ENCODE measurements at regions not wholly inside any gene's neighbourhood (a gene's known extent, or its start where the extent isn't known, plus 50 kb on each side); places are given as distances from the start of the nearest gene placed in this dataset.
"Not testable (repeated sequence)": the region's sequence is repeated elsewhere in the genome, so short reads cannot be mapped to it uniquely, and the experiment has no call there.

DNA sequence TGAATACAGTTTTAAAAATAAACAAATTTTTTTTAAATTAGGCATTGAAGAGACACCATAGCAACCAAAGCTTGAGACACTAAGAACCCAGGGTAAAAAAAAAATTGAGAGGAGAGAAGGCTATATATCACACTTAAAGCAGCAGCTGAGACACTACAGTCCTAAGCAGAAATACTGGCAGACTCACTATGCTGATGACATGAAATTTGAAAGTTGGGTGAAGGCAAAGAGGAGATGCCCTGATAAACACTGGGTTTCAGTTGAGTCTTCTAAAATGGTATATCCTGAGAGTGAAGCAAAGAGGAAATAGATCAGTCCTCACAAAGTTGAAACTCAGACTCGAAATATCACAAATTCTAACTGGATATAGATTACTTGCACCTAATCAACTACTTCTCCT lies 419.9 kb upstream of the CDH9 start:
- Histone ChIP-seq H3K4me1 (ENCODE audit: insufficient read depth, low read length) (no peaks in the 10 kb centered on the region), H3K36me3 (ENCODE audit: insufficient read depth, low read length) (no peaks in the 10 kb centered on the region), H3K4me3 (ENCODE audit: low read length) (no peak overlapping the region), H3K27me3 (ENCODE audit: insufficient read depth, low read length) (no peaks in the 10 kb centered on the region), H2AFZ (ENCODE audit: low read depth, low read length) (no peak overlapping the region), H3K9me3 (ENCODE audit: low read length) (no peaks in the 10 kb centered on the region)

DNA sequence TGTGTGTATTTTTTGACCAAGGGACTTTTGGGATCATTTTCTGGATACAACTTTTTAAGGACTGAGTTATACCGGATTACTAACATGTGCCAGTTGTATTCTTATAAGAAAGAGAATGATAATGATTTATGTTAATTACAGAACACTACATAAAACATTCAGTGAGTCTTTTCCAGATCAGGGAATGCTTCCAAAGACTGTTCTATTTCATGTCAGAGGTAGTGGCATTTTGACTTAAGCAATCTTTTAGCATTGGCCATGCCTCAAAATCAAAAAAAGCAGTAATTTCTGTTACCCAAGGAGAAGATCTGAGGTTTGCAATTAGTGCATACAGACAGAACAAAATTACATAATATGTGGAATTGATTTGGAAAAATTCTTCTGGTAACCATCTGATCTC lies 413.0 kb upstream of the CDH9 start:
- Histone ChIP-seq H3K4me1 (ENCODE audit: insufficient read depth, low read length) (no peaks in the 10 kb centered on the region), H3K9me3 (ENCODE audit: low read length) (no peaks in the 10 kb centered on the region), H3K27me3 (ENCODE audit: insufficient read depth, low read length) (no peaks in the 10 kb centered on the region), H2AFZ (ENCODE audit: low read depth, low read length) (no peak overlapping the region), H3K4me3 (ENCODE audit: low read length) (no peak overlapping the region), H3K36me3 (ENCODE audit: insufficient read depth, low read length) (no peaks in the 10 kb centered on the region)

DNA sequence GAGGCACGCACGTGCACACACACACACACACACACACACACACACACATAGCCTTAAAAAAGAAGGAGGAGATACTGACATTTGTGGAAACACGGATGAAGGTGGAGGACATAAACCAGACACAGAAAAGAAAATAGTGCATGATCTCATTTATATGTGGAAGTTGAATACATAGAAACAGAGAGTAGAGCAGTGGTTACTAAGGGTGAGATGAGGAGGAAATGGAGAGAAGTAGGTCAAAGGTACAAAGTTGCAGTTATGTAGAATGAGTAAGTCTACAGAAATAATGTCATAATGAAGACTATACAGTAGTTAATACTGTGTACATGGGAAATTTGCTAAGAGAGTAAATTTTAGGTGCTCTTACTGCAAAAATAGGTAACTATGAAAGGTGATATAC lies 412.2 kb upstream of the CDH9 start:
- Histone ChIP-seq H3K4me3 (ENCODE audit: low read length) (no peak overlapping the region), H3K36me3 (ENCODE audit: insufficient read depth, low read length) (no peaks in the 10 kb centered on the region), H3K9me3 (ENCODE audit: low read length) (no peaks in the 10 kb centered on the region), H3K4me1 (ENCODE audit: insufficient read depth, low read length) (no peaks in the 10 kb centered on the region), H3K27me3 (ENCODE audit: insufficient read depth, low read length) (no peaks in the 10 kb centered on the region), H2AFZ (ENCODE audit: low read depth, low read length) (no peak overlapping the region)

DNA sequence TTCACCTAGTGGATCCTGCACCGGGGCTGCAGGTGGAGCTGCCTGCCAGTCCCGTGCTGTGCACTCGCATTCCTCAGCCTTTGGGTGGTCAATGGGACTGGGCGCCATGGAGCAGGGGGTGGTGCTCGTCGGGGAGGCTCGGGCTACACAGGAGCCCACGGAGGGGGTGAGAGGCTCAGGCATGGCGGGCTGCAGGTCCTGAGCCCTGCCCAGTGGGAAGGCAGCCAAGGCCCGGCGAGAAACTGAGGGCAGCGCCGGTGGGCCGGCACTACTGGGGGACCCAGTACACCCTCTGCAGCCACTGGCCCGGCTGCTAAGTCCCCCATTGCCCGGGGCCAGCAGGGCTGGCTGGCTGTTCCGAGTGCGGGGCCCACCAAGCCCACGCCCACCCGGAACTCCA lies 401.0 kb upstream of the CDH9 start:
- not testable (repeated sequence) for H3K27me3 ChIP-seq (ENCODE audit: insufficient read depth, low read length); H2AFZ ChIP-seq (ENCODE audit: low read depth, low read length); H3K4me1 ChIP-seq (ENCODE audit: insufficient read depth, low read length); H3K36me3 ChIP-seq (ENCODE audit: insufficient read depth, low read length); H3K4me3 ChIP-seq (ENCODE audit: low read length); H3K9me3 ChIP-seq (ENCODE audit: low read length)

DNA sequence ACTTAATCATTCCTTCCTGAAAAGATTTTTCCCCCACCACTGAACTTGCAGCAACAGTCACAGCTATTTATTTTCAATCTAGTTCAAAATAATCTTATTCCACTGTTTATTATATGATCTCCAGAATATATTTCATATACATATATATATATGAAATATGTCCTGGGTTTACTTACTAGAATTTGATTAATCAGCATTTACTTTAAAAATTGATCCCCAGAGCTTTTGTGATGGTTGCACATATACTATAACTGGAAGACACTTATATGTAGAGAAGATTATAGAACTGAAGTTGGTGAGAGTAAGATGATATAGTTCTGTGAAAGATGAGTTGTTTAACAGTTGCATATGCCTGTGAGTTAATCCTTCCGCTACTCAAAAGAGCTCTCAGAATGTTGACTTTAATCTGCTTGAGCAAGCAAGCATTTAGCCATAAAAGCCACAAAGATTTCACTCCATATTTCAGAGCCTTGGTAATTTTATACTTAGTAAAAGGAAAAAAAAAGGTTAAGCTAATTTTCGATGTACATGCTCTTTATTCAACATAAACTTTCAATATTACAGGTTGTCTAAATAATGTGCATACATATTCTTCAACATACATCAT lies 399.3 kb upstream of the CDH9 start:
- Histone ChIP-seq H2AFZ (ENCODE audit: low read depth, low read length) (no peak overlapping the region), H3K36me3 (ENCODE audit: insufficient read depth, low read length) (no peaks in the 10 kb centered on the region), H3K4me3 (ENCODE audit: low read length) (no peak overlapping the region), H3K4me1 (ENCODE audit: insufficient read depth, low read length) (no peaks in the 10 kb centered on the region), H3K9me3 (ENCODE audit: low read length) (no peaks in the 10 kb centered on the region), H3K27me3 (ENCODE audit: insufficient read depth, low read length) (no peaks in the 10 kb centered on the region)

DNA sequence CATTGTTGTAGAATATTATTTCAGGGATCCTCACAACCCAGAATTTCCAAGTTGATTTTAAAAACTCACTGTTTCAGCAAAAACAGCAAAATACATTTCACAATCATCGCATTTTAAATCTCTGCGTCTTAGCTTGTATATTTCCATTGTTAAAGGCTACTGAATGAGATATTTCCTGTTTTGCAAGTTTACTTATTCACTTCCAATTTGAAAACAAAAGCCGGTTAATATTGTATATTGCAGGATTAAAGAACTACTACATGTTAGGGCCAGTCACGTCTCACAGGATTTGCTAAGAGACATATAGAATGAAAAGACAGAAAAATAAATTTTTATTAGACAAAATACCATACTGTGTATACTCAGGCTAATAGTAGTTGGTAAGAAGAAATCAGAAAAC lies 395.9 kb upstream of the CDH9 start:
- Histone ChIP-seq H2AFZ (ENCODE audit: low read depth, low read length) (no peak overlapping the region), H3K27me3 (ENCODE audit: insufficient read depth, low read length) (no peaks in the 10 kb centered on the region), H3K4me1 (ENCODE audit: insufficient read depth, low read length) (no peaks in the 10 kb centered on the region), H3K9me3 (ENCODE audit: low read length) (no peaks in the 10 kb centered on the region), H3K36me3 (ENCODE audit: insufficient read depth, low read length) (no peaks in the 10 kb centered on the region), H3K4me3 (ENCODE audit: low read length) (no peak overlapping the region)

DNA sequence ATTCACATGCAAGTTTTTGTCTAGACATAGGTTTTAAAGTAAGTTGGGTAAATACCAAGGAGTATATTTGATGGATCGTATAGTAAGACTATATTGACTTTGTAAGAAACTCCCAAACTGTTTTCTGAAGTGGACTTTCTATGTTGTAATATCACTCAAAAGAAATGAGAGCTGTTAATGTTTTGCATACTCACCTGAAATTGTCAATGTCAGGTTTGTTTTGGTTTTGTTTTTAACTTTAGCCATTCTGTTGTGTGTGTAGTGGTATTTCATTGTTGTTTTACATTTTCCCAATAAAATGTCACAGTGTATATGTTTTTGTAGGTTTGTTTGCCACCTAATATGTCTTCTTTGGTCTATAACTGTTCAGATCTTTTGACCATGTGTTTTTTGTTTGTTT lies 375.7 kb upstream of the CDH9 start:
- no peaks in the 10 kb centered on the region for H3K27me3 ChIP-seq (ENCODE audit: insufficient read depth, low read length)
- no peak overlapping the region for H2AFZ ChIP-seq (ENCODE audit: low read depth, low read length)
- no peaks in the 10 kb centered on the region for H3K36me3 ChIP-seq (ENCODE audit: insufficient read depth, low read length)
- H3K9me3 ChIP-seq (ENCODE audit: low read length), result no peaks in the 10 kb centered on the region
- H3K4me1 ChIP-seq (ENCODE audit: insufficient read depth, low read length), result peaks cover 5% of the 10 kb centered on the region
- no peak overlapping the region for H3K4me3 ChIP-seq (ENCODE audit: low read length)

DNA sequence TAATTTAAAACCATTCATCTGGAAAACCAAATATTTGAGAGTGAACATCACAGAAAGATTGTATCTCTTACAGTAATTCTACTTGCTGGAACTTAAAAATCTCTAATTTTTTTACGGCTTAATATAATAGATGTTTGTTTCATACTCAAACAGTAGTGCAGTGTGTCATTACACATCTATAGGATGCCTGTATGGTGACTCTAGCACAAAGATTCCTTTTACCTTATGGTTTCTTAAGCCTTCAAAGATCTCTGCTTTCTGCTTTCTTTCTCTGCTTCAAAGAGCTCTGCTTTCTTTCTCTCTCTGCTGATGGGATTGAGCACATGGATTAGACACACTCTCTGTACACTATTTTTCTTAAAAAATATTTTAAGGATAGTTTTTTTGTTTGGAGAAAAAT lies 374.0 kb upstream of the CDH9 start:
- no peaks in the 10 kb centered on the region for H3K36me3 ChIP-seq (ENCODE audit: insufficient read depth, low read length)
- H3K9me3 ChIP-seq (ENCODE audit: low read length), result no peaks in the 10 kb centered on the region
- H3K27me3 ChIP-seq (ENCODE audit: insufficient read depth, low read length), result no peaks in the 10 kb centered on the region
- peaks cover 5% of the 10 kb centered on the region for H3K4me1 ChIP-seq (ENCODE audit: insufficient read depth, low read length)
- no peak overlapping the region for H3K4me3 ChIP-seq (ENCODE audit: low read length)
- H2AFZ ChIP-seq (ENCODE audit: low read depth, low read length), result no peak overlapping the region

DNA sequence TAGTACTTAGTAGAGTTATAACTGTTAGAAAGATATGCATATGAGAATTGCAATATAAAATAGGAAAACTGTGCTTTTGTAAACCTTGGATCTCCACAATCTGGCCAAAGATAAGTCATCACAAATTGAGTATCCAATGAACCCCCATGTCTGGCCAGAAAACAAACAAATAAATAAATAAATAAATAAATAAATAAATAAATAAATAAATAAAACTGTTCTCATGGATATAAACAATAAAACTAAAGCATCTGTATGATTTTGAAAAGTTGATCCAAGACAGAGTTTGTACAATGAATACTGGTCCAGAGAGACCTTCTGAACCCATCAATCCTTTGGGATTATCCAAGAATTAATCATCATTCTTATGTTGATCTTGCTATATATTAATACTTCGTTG lies 367.6 kb upstream of the CDH9 start:
- Histone ChIP-seq H3K36me3 (ENCODE audit: insufficient read depth, low read length) (no peaks in the 10 kb centered on the region), H3K9me3 (ENCODE audit: low read length) (no peaks in the 10 kb centered on the region), H3K4me3 (ENCODE audit: low read length) (no peak overlapping the region), H3K27me3 (ENCODE audit: insufficient read depth, low read length) (no peaks in the 10 kb centered on the region), H3K4me1 (ENCODE audit: insufficient read depth, low read length) (peaks cover 5% of the 10 kb centered on the region), H2AFZ (ENCODE audit: low read depth, low read length) (no peak overlapping the region)

DNA sequence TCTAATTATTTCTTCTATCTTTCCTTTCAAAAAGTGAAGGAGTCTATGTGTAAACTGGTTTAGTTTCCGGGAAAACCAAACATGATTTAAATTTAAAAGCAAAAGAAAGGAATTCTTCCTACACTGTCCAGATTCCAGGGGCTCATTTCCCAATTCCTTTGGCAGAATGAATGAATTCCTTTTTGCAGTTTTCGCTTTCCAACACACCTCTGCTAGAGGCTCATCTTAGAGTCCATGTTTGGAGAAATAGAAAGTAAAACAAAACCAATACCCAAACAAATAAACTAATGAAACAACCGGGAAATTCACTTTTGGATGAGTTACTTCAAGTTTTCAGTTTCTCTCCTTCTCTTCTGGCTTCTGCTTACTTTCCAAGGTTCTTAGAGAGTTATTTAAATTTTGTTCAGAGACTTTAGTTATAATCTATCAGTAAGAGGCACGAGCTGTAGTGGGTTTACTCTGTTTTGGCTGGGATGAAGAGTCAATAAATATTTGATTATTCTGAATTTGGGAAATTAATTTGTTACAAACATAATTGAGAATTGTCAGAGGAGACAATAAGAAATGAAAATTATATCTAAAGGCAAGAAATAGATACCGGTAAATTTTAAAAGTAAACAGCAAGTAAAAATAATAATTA lies 365.0 kb upstream of the CDH9 start:
- no peaks in the 10 kb centered on the region for H3K27me3 ChIP-seq (ENCODE audit: insufficient read depth, low read length)
- H2AFZ ChIP-seq (ENCODE audit: low read depth, low read length), result peak overlapping the region; percentile 84
- H3K4me3 ChIP-seq (ENCODE audit: low read length), result no peak overlapping the region
- no peaks in the 10 kb centered on the region for H3K36me3 ChIP-seq (ENCODE audit: insufficient read depth, low read length)
- no peaks in the 10 kb centered on the region for H3K4me1 ChIP-seq (ENCODE audit: insufficient read depth, low read length)
- no peaks in the 10 kb centered on the region for H3K9me3 ChIP-seq (ENCODE audit: low read length)

DNA sequence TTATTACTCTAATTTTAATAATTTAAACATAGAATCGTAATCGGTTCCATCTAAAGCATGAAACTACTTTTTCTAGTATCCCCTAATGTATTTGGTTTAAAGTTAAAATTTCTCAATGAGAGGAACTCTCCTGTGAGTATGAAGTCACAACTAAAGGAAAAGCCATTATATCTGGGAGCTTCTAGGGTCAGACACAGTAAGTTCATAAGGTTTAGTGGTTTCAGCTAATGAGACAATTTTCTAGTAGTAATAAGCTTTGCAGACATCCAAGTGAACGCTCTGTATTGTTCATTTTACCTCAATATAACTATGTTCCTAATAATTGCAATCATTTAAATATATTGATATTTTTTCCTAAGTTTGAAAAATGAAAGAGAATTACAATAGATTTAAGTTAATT lies 364.4 kb upstream of the CDH9 start:
- Histone ChIP-seq H2AFZ (ENCODE audit: low read depth, low read length) (peak overlapping the region; percentile 84), H3K4me1 (ENCODE audit: insufficient read depth, low read length) (no peaks in the 10 kb centered on the region), H3K4me3 (ENCODE audit: low read length) (no peak overlapping the region), H3K9me3 (ENCODE audit: low read length) (no peaks in the 10 kb centered on the region), H3K36me3 (ENCODE audit: insufficient read depth, low read length) (no peaks in the 10 kb centered on the region), H3K27me3 (ENCODE audit: insufficient read depth, low read length) (no peaks in the 10 kb centered on the region)

DNA sequence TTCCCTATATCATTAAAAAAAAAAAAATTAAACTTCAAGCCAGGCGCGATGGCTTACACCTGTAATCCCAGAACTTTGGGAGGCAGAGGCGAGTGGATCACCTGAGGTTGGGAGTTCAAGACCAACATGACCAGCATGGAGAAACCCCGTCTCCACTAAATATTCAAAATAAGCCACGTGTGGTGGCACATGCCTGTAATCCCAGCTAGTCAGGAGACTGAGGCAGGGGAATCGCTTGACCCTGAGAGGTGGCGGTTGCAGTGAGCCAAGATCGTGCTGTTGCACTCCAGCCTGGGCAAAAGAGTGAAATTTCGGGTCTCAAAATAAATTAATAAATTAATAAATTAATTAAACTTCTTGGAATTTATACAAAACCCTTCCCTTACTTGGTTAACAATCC lies 358.6 kb upstream of the CDH9 start:
- H2AFZ ChIP-seq (ENCODE audit: low read depth, low read length), result no peak overlapping the region
- H3K4me1 ChIP-seq (ENCODE audit: insufficient read depth, low read length), result no peaks in the 10 kb centered on the region
- H3K27me3 ChIP-seq (ENCODE audit: insufficient read depth, low read length), result no peaks in the 10 kb centered on the region
- no peaks in the 10 kb centered on the region for H3K9me3 ChIP-seq (ENCODE audit: low read length)
- no peaks in the 10 kb centered on the region for H3K36me3 ChIP-seq (ENCODE audit: insufficient read depth, low read length)
- no peak overlapping the region for H3K4me3 ChIP-seq (ENCODE audit: low read length)

DNA sequence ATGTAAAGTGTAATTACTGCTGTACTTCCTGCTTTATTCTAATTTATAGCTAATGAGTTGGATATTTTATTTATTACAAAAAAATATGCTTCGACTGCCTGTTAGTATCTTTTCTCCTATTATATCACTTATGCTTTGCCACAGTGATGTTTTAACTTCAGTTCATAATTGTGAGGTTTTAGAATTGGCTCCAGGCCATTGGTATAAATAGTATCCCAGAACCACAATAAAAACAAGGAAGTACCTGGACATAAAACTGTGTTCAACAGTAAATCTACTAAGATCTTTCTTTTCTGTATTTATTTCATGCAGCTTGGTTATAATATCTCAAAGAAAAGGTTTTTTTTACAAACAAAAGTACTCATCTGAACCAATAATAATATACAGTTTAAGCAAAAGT lies 354.3 kb upstream of the CDH9 start:
- H3K4me3 ChIP-seq (ENCODE audit: low read length), result no peak overlapping the region
- H3K4me1 ChIP-seq (ENCODE audit: insufficient read depth, low read length), result no peaks in the 10 kb centered on the region
- H3K9me3 ChIP-seq (ENCODE audit: low read length), result no peaks in the 10 kb centered on the region
- H3K36me3 ChIP-seq (ENCODE audit: insufficient read depth, low read length), result no peaks in the 10 kb centered on the region
- no peak overlapping the region for H2AFZ ChIP-seq (ENCODE audit: low read depth, low read length)
- no peaks in the 10 kb centered on the region for H3K27me3 ChIP-seq (ENCODE audit: insufficient read depth, low read length)

DNA sequence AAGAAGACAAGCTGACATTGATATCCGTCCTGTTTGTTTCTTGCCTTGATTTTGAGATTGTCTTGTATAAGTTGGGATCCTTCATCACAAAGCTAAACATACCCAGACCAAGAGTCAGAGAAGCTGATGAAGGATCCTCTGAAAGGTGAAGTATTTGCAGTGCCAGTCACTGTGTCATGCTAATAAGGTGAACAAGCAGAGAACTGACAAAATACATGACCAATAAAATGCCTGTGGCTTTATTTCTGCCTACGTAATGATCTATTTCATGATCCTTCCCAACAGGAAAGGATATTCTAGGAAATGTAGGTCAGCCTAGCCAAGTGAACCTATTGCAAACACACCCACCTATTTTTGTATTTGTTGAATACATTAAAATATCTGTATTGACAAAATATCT lies 351.3 kb upstream of the CDH9 start:
- Histone ChIP-seq H3K4me3 (ENCODE audit: low read length) (no peak overlapping the region), H3K27me3 (ENCODE audit: insufficient read depth, low read length) (no peaks in the 10 kb centered on the region), H3K4me1 (ENCODE audit: insufficient read depth, low read length) (no peaks in the 10 kb centered on the region), H3K9me3 (ENCODE audit: low read length) (no peaks in the 10 kb centered on the region), H2AFZ (ENCODE audit: low read depth, low read length) (no peak overlapping the region), H3K36me3 (ENCODE audit: insufficient read depth, low read length) (no peaks in the 10 kb centered on the region)

Measured in neuron (in vitro differentiated cells).